ENCODE measurements at regions not wholly inside any gene's neighbourhood (a gene's known extent, or its start where the extent isn't known, plus 50 kb on each side); places are given as distances from the start of the nearest gene placed in this dataset.

DNA sequence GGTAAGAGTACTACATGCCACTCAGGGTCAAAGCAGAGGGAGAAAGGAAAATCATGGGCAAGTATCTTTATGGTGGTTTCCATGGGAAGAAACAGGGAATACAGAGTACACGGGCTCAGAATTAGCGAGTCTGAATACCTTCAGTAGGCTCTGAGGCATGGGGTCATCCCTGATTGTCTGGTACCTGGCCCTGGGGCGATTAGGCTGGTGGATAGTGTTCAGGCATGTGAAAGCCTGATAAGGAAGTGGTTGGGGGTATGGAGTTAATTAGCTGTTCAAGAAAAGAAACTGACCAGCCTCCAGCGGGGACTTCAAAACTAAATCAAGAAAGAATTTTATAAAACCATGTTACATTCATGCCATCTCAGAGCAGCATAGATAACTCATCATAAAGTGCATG is 518.8 kb downstream of the RAB28 start:
- DNase-seq: peak; percentile 44

GRCh38 chr4:12963912-12964311 is 520.2 kb downstream of the RAB28 start:
- Histone ChIP-seq H3K9me2 (replicated peaks; ENCODE audit: insufficient read depth, low read length) (no peaks in the 10 kb centered on the region), H4K20me1 (ENCODE audit: insufficient read depth, low read length) (no peaks in the 10 kb centered on the region), H3K9ac (ENCODE audit: low read length) (no peak overlapping the region), H3K4me1 (ENCODE audit: low read length) (peaks cover 17% of the 10 kb centered on the region), H3K4me2 (ENCODE audit: low read depth, low read length) (no peak overlapping the region), H3K4me3 (ENCODE audit: low read length) (no peak overlapping the region), H3K27me3 (replicated peaks; ENCODE audit: insufficient read depth, low read length) (no peaks in the 10 kb centered on the region), H3K36me3 (replicated peaks; ENCODE audit: insufficient read depth, low read length) (no peaks in the 10 kb centered on the region), H3K79me2 (ENCODE audit: low read length) (no peaks in the 10 kb centered on the region), H3F3A (ENCODE audit: insufficient read depth, low read length) (no peaks in the 10 kb centered on the region), H3K27ac (ENCODE audit: low read length) (no peak overlapping the region), H3K9me3 (replicated peaks; ENCODE audit: insufficient read depth, low read length) (no peaks in the 10 kb centered on the region), H2AFZ (ENCODE audit: low read length) (no peak overlapping the region)
- TF ChIP-seq EZH2 (optimal IDR thresholded peaks at IDR 0.05; ENCODE audit: low read depth, low read length) (no peak), CTCF (IDR thresholded peaks at IDR 0.05; ENCODE audit: low read length) (no peak), EZH2phosphoT487 (IDR thresholded peaks at IDR 0.05; ENCODE audit: low read length) (no peak)
- no peak for DNase-seq

More for the DNA sequence above, 518.8 kb downstream of the RAB28 start:
- Histone ChIP-seq H3K36me3 (replicated peaks; ENCODE audit: insufficient read depth, low read length) (no peaks in the 10 kb centered on the region), H3K9ac (ENCODE audit: low read length) (no peak overlapping the region), H3K4me3 (ENCODE audit: low read length) (no peak overlapping the region), H3K9me3 (replicated peaks; ENCODE audit: insufficient read depth, low read length) (no peaks in the 10 kb centered on the region), H3K27me3 (replicated peaks; ENCODE audit: insufficient read depth, low read length) (no peaks in the 10 kb centered on the region), H2AFZ (ENCODE audit: low read length) (no peak overlapping the region), H4K20me1 (ENCODE audit: insufficient read depth, low read length) (no peaks in the 10 kb centered on the region), H3K9me2 (replicated peaks; ENCODE audit: insufficient read depth, low read length) (no peaks in the 10 kb centered on the region), H3K27ac (ENCODE audit: low read length) (peak overlapping the region; percentile 10; the same call in 1 of the 2 replicates), H3K4me1 (ENCODE audit: low read length) (peaks cover 17% of the 10 kb centered on the region), H3F3A (ENCODE audit: insufficient read depth, low read length) (no peaks in the 10 kb centered on the region), H3K4me2 (ENCODE audit: low read depth, low read length) (peak overlapping the region; percentile 21; the same call in 1 of the 2 replicates), H3K79me2 (ENCODE audit: low read length) (no peaks in the 10 kb centered on the region)
- no peak for TF ChIP-seq EZH2 (optimal IDR thresholded peaks at IDR 0.05; ENCODE audit: low read depth, low read length)
- TF ChIP-seq EZH2phosphoT487 (IDR thresholded peaks at IDR 0.05; ENCODE audit: low read length): no peak
- no peak for TF ChIP-seq CTCF (IDR thresholded peaks at IDR 0.05; ENCODE audit: low read length)

GRCh38 chr4:12963291-12963690 is 520.8 kb downstream of the RAB28 start:
- H3K4me3 ChIP-seq (ENCODE audit: low read length): no peak overlapping the region
- H3K4me2 ChIP-seq (ENCODE audit: low read depth, low read length): no peak overlapping the region
- no peaks in the 10 kb centered on the region for H3F3A ChIP-seq (ENCODE audit: insufficient read depth, low read length)
- H2AFZ ChIP-seq (ENCODE audit: low read length): no peak overlapping the region
- H3K9ac ChIP-seq (ENCODE audit: low read length): no peak overlapping the region
- H3K36me3 ChIP-seq (replicated peaks; ENCODE audit: insufficient read depth, low read length): no peaks in the 10 kb centered on the region
- H3K9me3 ChIP-seq (replicated peaks; ENCODE audit: insufficient read depth, low read length): no peaks in the 10 kb centered on the region
- no peaks in the 10 kb centered on the region for H3K79me2 ChIP-seq (ENCODE audit: low read length)
- no peaks in the 10 kb centered on the region for H4K20me1 ChIP-seq (ENCODE audit: insufficient read depth, low read length)
- no peak for DNase-seq
- H3K27ac ChIP-seq (ENCODE audit: low read length): no peak overlapping the region
- TF ChIP-seq EZH2 (optimal IDR thresholded peaks at IDR 0.05; ENCODE audit: low read depth, low read length) (no peak), CTCF (IDR thresholded peaks at IDR 0.05; ENCODE audit: low read length) (no peak), EZH2phosphoT487 (IDR thresholded peaks at IDR 0.05; ENCODE audit: low read length) (no peak)
- H3K27me3 ChIP-seq (replicated peaks; ENCODE audit: insufficient read depth, low read length): no peaks in the 10 kb centered on the region
- H3K9me2 ChIP-seq (replicated peaks; ENCODE audit: insufficient read depth, low read length): no peaks in the 10 kb centered on the region
- peaks cover 17% of the 10 kb centered on the region for H3K4me1 ChIP-seq (ENCODE audit: low read length)
